ENCODE measurements at regions not wholly inside any gene's neighbourhood (a gene's known extent, or its start where the extent isn't known, plus 50 kb on each side); places are given as distances from the start of the nearest gene placed in this dataset.

DNA sequence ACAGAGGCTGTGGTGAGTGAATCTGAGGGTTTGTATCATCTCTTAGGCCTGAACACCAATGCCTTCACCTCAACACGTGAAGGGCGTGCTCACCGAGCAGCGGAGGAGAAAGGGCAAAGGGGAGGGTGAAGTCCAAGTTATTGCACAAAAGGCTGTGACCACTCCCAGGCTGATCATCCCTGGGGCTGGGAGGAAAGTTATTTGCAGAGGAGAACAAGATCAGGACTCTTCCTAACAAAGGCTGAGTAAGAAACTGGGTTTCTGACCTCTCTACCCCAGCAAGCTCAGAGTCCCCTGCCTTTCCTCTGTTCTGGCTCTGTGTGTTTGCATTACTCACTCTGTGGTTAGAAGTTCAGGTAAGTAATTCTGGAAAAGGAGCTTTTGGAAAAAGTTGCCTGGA, 366.3 kb upstream of the CXorf51A start:
- H4K20me1 ChIP-seq (ENCODE audit: control insufficient read depth, insufficient read depth, low read length, poor library complexity, severe bottlenecking), result no peaks in the 10 kb centered on the region
- POLR2A ChIA-PET, result no interaction called here
- H3K27me3 ChIP-seq (replicated peaks in 1 of 4; ENCODE audit: control extremely low read depth in 1 of 4, control insufficient read depth in 3 of 4, insufficient read depth in 4 of 4, low read length in 3 of 4), result no peaks in the 10 kb centered on the region
- no peaks in the 10 kb centered on the region for H3K79me2 ChIP-seq (ENCODE audit: control insufficient read depth, insufficient read depth, low read length)
- no peak overlapping the region for H3K9ac ChIP-seq (ENCODE audit: low read length)
- WGBS (ENCODE audit: insufficient coverage), result no CpG with 5 or more reads among the region's 4 CpGs
- no peak overlapping the region for H3K27ac ChIP-seq (ENCODE audit: low read length in 2 of 2)
- ATAC-seq (ENCODE audit: low read depth), result no peak
- Mint-ChIP-seq H3K27ac (no peak overlapping the region), H3K9me3 (ENCODE audit: insufficient read depth) (no peaks in the 10 kb centered on the region), H3K27me3 (no peaks in the 10 kb centered on the region), H3K4me3 (no peak overlapping the region), H3K4me1 (no peaks in the 10 kb centered on the region)
- H3K4me3 ChIP-seq (ENCODE audit: control extremely low read depth in 1 of 5, extremely low read depth in 1 of 5, insufficient read depth in 1 of 5, low read depth in 2 of 5, low read length in 4 of 5), result no peak overlapping the region
- CTCF ChIA-PET, result no interaction called here
- H3K9me3 ChIP-seq (ENCODE audit: control extremely low read depth in 1 of 3, control insufficient read depth in 2 of 3, insufficient read depth in 1 of 3, low read length in 2 of 3), result no peaks in the 10 kb centered on the region
- no peaks in the 10 kb centered on the region for H3K4me1 ChIP-seq (ENCODE audit: control insufficient read depth in 2 of 2, insufficient read depth in 2 of 2, low read length in 2 of 2)
- DNase-seq, result no peak
- intact Hi-C loops (cut with micrococcal nuclease), result no loop called here
- H2AFZ ChIP-seq (ENCODE audit: insufficient read depth, low read depth, low read length, poor library complexity, severe bottlenecking), result no peak overlapping the region
- H3K4me2 ChIP-seq (replicated peaks; ENCODE audit: low read depth, low read length, poor library complexity, severe bottlenecking), result no peak overlapping the region
- TF ChIP-seq, protein P1, sequence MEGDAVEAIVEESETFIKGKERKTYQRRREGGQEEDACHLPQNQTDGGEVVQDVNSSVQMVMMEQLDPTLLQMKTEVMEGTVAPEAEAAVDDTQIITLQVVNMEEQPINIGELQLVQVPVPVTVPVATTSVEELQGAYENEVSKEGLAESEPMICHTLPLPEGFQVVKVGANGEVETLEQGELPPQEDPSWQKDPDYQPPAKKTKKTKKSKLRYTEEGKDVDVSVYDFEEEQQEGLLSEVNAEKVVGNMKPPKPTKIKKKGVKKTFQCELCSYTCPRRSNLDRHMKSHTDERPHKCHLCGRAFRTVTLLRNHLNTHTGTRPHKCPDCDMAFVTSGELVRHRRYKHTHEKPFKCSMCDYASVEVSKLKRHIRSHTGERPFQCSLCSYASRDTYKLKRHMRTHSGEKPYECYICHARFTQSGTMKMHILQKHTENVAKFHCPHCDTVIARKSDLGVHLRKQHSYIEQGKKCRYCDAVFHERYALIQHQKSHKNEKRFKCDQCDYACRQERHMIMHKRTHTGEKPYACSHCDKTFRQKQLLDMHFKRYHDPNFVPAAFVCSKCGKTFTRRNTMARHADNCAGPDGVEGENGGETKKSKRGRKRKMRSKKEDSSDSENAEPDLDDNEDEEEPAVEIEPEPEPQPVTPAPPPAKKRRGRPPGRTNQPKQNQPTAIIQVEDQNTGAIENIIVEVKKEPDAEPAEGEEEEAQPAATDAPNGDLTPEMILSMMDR (IDR thresholded peaks at IDR 0.05), result no peak
- TF ChIP-seq EZH2 (IDR thresholded peaks at IDR 0.05; ENCODE audit: borderline replicate concordance, insufficient read depth, low read depth, low read length, poor library complexity, severe bottlenecking), result no peak
- H3K36me3 ChIP-seq (replicated peaks in 1 of 2; ENCODE audit: control extremely low read depth in 1 of 2, control insufficient read depth in 1 of 2, extremely low read depth in 1 of 2, insufficient read depth in 2 of 2, low read length in 1 of 2), result no peaks in the 10 kb centered on the region

DNA sequence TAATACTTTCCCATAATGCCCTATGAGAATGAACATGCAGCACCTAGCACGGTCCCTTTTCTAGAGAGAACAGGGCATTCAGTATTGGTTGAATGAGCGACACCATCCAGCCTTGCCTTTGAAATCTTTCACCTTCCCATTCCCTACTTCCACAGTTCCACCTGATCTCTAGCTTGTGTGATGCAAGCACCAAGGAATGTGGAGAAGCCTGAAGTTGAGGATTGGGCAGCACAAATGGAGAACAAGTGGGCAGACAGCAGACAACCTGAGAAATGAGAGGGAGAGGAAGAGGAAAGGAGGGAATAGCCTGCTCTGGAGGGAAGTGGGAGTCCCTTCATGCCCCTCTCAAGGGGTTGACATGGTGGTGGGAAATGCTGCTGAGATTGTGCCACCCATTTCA, 365.1 kb upstream of the CXorf51A start:
- H2AFZ ChIP-seq (ENCODE audit: insufficient read depth, low read depth, low read length, poor library complexity, severe bottlenecking), result no peak overlapping the region
- no peak for DNase-seq
- Mint-ChIP-seq H3K4me3 (no peak overlapping the region), H3K27ac (no peak overlapping the region), H3K4me1 (no peaks in the 10 kb centered on the region), H3K27me3 (no peaks in the 10 kb centered on the region), H3K9me3 (ENCODE audit: insufficient read depth) (no peaks in the 10 kb centered on the region)
- no peak overlapping the region for H3K27ac ChIP-seq (ENCODE audit: low read length in 2 of 2)
- no peak overlapping the region for H3K4me2 ChIP-seq (replicated peaks; ENCODE audit: low read depth, low read length, poor library complexity, severe bottlenecking)
- POLR2A ChIA-PET, result no interaction called here
- H3K4me1 ChIP-seq (ENCODE audit: control insufficient read depth in 2 of 2, insufficient read depth in 2 of 2, low read length in 2 of 2), result no peaks in the 10 kb centered on the region
- no peak overlapping the region for H3K9ac ChIP-seq (ENCODE audit: low read length)
- H4K20me1 ChIP-seq (ENCODE audit: control insufficient read depth, insufficient read depth, low read length, poor library complexity, severe bottlenecking), result no peaks in the 10 kb centered on the region
- no peaks in the 10 kb centered on the region for H3K36me3 ChIP-seq (replicated peaks in 1 of 2; ENCODE audit: control extremely low read depth in 1 of 2, control insufficient read depth in 1 of 2, extremely low read depth in 1 of 2, insufficient read depth in 2 of 2, low read length in 1 of 2)
- H3K4me3 ChIP-seq (ENCODE audit: control extremely low read depth in 1 of 5, extremely low read depth in 1 of 5, insufficient read depth in 1 of 5, low read depth in 2 of 5, low read length in 4 of 5), result no peak overlapping the region
- CTCF ChIA-PET, result no interaction called here
- no peaks in the 10 kb centered on the region for H3K27me3 ChIP-seq (replicated peaks in 1 of 4; ENCODE audit: control extremely low read depth in 1 of 4, control insufficient read depth in 3 of 4, insufficient read depth in 4 of 4, low read length in 3 of 4)
- no peaks in the 10 kb centered on the region for H3K9me3 ChIP-seq (ENCODE audit: control extremely low read depth in 1 of 3, control insufficient read depth in 2 of 3, insufficient read depth in 1 of 3, low read length in 2 of 3)
- no peaks in the 10 kb centered on the region for H3K79me2 ChIP-seq (ENCODE audit: control insufficient read depth, insufficient read depth, low read length)
- ATAC-seq (ENCODE audit: low read depth), result no peak
- TF ChIP-seq, protein P1 (IDR thresholded peaks at IDR 0.05), result no peak
- TF ChIP-seq EZH2 (IDR thresholded peaks at IDR 0.05; ENCODE audit: borderline replicate concordance, insufficient read depth, low read depth, low read length, poor library complexity, severe bottlenecking), result no peak
- no CpG with 5 or more reads among the region's 2 CpGs for WGBS (ENCODE audit: insufficient coverage)
- intact Hi-C loops (cut with micrococcal nuclease), result no loop called here

Data from B cell (primary cell).